Keratinocyte (primary cell): ENCODE measurements at regions not wholly inside any gene's neighbourhood (a gene's known extent, or its start where the extent isn't known, plus 50 kb on each side); places are given as distances from the start of the nearest gene placed in this dataset.

Experiments used
- DNase-seq: peaks from one replicate; pipeline ENCODE4 v3.0.0-alpha.2; 2011; ENCODE audit warnings: low read depth, missing footprints, low spot score
- FAIRE-seq: peaks from 2 replicates; lab custom pipeline; 2011; peaks lifted over from hg19 to GRCh38; lab: Jason Lieb, UNC
- H2AFZ ChIP-seq: 2 replicates; pipeline ENCODE4 v1.6.0; 2012; ENCODE audit warnings: low read length, control low read depth, inconsistent platforms; ENCODE audit not compliant: control insufficient read depth
- H3K27ac ChIP-seq: 2 replicates; pipeline ENCODE4 v1.5.1; 2011; ENCODE audit warnings: low read length; ENCODE audit not compliant: control insufficient read depth, insufficient read depth
- H3K27me3 ChIP-seq: 3 replicates; pipeline ENCODE4 v1.6.0; 2011; ENCODE audit warnings: low read length; ENCODE audit not compliant: control insufficient read depth, insufficient read depth; ENCODE audit errors: extremely low read depth
- H3K36me3 ChIP-seq, 2 experiments: 2 replicates in 1 of 2; 3 replicates in 1 of 2; pipeline ENCODE4 v1.5.1; 2011; ENCODE audit warnings: low read length in 2 of 2, mild to moderate bottlenecking in 1 of 2; ENCODE audit not compliant: control insufficient read depth in 2 of 2, insufficient read depth in 2 of 2; ENCODE audit errors: extremely low read depth in 1 of 2
- H3K4me1 ChIP-seq: 3 replicates; pipeline ENCODE4 v1.5.1; 2011; ENCODE audit warnings: low read length; ENCODE audit not compliant: control insufficient read depth, insufficient read depth; ENCODE audit errors: extremely low read depth
- H3K4me2 ChIP-seq: 3 replicates; pipeline ENCODE4 v1.6.0; 2011; ENCODE audit warnings: low read depth, low read length; ENCODE audit not compliant: control insufficient read depth, insufficient read depth; ENCODE audit errors: extremely low read depth
- H3K4me3 ChIP-seq, 3 experiments: fragments of 200-600 bp in 1 of 3; sonication (generic) in 1 of 3; 2 replicates in 2 of 3; 3 replicates in 1 of 3; pipeline ENCODE4 v1.5.1; 2011 to 2016; ENCODE audit warnings: low read length in 3 of 3, mild to moderate bottlenecking in 3 of 3, control low read depth in 2 of 3, inconsistent platforms in 1 of 3, low read depth in 1 of 3, mixed read lengths in 1 of 3, mixed run types in 1 of 3, moderate library complexity in 1 of 3; ENCODE audit not compliant: control insufficient read depth in 2 of 3, insufficient read depth in 2 of 3; ENCODE audit errors: extremely low read depth in 1 of 3
- H3K79me2 ChIP-seq: 2 replicates; pipeline ENCODE4 v1.6.0; 2012; ENCODE audit warnings: low read length; ENCODE audit not compliant: control insufficient read depth, insufficient read depth
- H3K9ac ChIP-seq: 3 replicates; pipeline ENCODE4 v1.6.0; 2011; ENCODE audit warnings: low read length; ENCODE audit not compliant: control insufficient read depth, insufficient read depth; ENCODE audit errors: extremely low read depth
- H3K9me1 ChIP-seq: 3 replicates; pipeline ENCODE4 v1.6.0; 2011; ENCODE audit warnings: low read length; ENCODE audit not compliant: control insufficient read depth, insufficient read depth; ENCODE audit errors: extremely low read depth
- H3K9me3 ChIP-seq: 2 replicates; pipeline ENCODE4 v1.5.1; 2012; ENCODE audit warnings: low read depth, low read length; ENCODE audit not compliant: control insufficient read depth
- H4K20me1 ChIP-seq: 3 replicates; pipeline ENCODE4 v1.6.0; 2011; ENCODE audit warnings: low read length; ENCODE audit not compliant: control insufficient read depth, insufficient read depth; ENCODE audit errors: extremely low read depth
- CTCF ChIP-seq, 3 experiments: IDR thresholded peaks in 1 of 3; conservative IDR thresholded peaks in 1 of 3; optimal IDR thresholded peaks in 1 of 3; 2 replicates in 2 of 3; 3 replicates in 1 of 3; pipeline versions ENCODE3 to v1.5.1; 2011; ENCODE audit warnings: low read length in 3 of 3, mild to moderate bottlenecking in 3 of 3, moderate library complexity in 2 of 3, control low read depth in 1 of 3, inconsistent platforms in 1 of 3; ENCODE audit not compliant: insufficient read depth in 2 of 3; ENCODE audit errors: extremely low read depth in 1 of 3
- EZH2 ChIP-seq: IDR thresholded peaks from one replicate; pipeline ENCODE4 v1.6.1; 2012; ENCODE audit warnings: inconsistent platforms, mild to moderate bottlenecking, low read length, moderate library complexity
- dilution Hi-C: fragments of 300-500 bp; cut with MboI; formaldehyde crosslinking; loops from one replicate; pipeline ENCODE4 v1.7.0; 2020; ENCODE audit warnings: low sequenced_read_pairs; ENCODE audit not compliant: extremely low pct_ligation_motif_present

GRCh38 chr14:50006141-50006540 is 110.2 kb downstream of the VCPKMT start:
- dilution Hi-C loops, result no loop called here
- no peak overlapping the region for H3K27ac ChIP-seq

GRCh38 chr14:50007123-50007903 is 109.1 kb downstream of the VCPKMT start:
- Histone ChIP-seq H4K20me1 (no peaks in the 10 kb centered on the region), H3K9me1 (peaks cover 3% of the 10 kb centered on the region), H3K9ac (peak overlapping the region; percentile 61), H3K27me3 (no peaks in the 10 kb centered on the region), H3K9me3 (no peaks in the 10 kb centered on the region), H3K36me3 (no peaks in the 10 kb centered on the region), H3K4me2 (peak overlapping the region; percentile 11), H3K4me3 (no peak overlapping the region), H3K27ac (peak overlapping the region; percentile 94), H2AFZ (peak overlapping the region; percentile 68), H3K79me2 (no peaks in the 10 kb centered on the region), H3K4me1 (peaks cover 48% of the 10 kb centered on the region)
- peak; percentile 73 for DNase-seq
- TF ChIP-seq EZH2, result no peak
- peak; percentile 53 to 76 (median 61) for TF ChIP-seq CTCF (optimal IDR thresholded peaks at IDR 0.05 in 1 of 3, IDR thresholded peaks at IDR 0.05 in 1 of 3, conservative IDR thresholded peaks at IDR 0.05 in 1 of 3; ENCODE audit: extremely low read depth in 1 of 3, insufficient read depth in 2 of 3, low read length in 3 of 3)
- peak; percentile 87 for FAIRE-seq
- dilution Hi-C loops, result no loop called here

More at GRCh38 chr14:50006141-50006540, 110.2 kb downstream of the VCPKMT start:
- no peak for DNase-seq
- no peaks in the 10 kb centered on the region for H3K36me3 ChIP-seq
- no peak for FAIRE-seq
- TF ChIP-seq EZH2 (no peak), CTCF (optimal IDR thresholded peaks at IDR 0.05 in 1 of 3, IDR thresholded peaks at IDR 0.05 in 1 of 3, conservative IDR thresholded peaks at IDR 0.05 in 1 of 3; ENCODE audit: extremely low read depth in 1 of 3, insufficient read depth in 2 of 3, low read length in 3 of 3) (no peak)
- peaks cover 58% of the 10 kb centered on the region for H3K4me1 ChIP-seq
- no peak overlapping the region for H3K4me3 ChIP-seq
- peaks cover 3% of the 10 kb centered on the region for H3K9me1 ChIP-seq
- no peak overlapping the region for H2AFZ ChIP-seq
- no peaks in the 10 kb centered on the region for H3K79me2 ChIP-seq
- H3K27me3 ChIP-seq, result no peaks in the 10 kb centered on the region
- no peak overlapping the region for H3K4me2 ChIP-seq
- H3K9me3 ChIP-seq, result no peaks in the 10 kb centered on the region
- no peak overlapping the region for H3K9ac ChIP-seq
- H4K20me1 ChIP-seq, result no peaks in the 10 kb centered on the region
